NCI-H2081 treated with DMSO at 0.1 percent for 48 hours (cell line): ENCODE measurements at regions not wholly inside any gene's neighbourhood (a gene's known extent, or its start where the extent isn't known, plus 50 kb on each side); places are given as distances from the start of the nearest gene placed in this dataset.

Experiments used
- DNase-seq: peaks from one replicate; lab custom pipeline; 2025; lab: John Stamatoyannopoulos, UW

DNA sequence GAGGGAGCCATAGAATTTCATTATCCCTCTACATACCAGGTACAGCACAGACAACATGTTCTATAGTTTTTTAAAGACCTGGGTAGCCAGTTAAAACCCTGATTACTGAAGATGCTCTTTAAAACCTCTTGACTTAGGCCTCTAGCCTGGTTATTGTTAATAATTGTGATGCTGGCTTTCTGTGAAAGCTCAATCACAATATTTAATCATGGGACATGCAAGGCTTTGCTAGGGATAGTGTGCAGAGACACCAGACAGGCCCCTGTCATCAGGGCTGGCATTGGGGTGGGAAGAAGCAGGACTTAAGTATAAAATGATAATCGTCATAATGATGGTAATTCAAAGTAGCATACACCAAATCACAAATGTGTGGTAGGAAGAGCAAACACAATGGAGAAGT is 274.4 kb downstream of the PTBP2 start:
- no peak for DNase-seq

GRCh38 chr1:96997717-96998116 is 276.1 kb downstream of the PTBP2 start:
- no peak for DNase-seq

- no peak for DNase-seq
Measured at GRCh38 chr1:96998466-96998865, 276.9 kb downstream of the PTBP2 start.

DNA sequence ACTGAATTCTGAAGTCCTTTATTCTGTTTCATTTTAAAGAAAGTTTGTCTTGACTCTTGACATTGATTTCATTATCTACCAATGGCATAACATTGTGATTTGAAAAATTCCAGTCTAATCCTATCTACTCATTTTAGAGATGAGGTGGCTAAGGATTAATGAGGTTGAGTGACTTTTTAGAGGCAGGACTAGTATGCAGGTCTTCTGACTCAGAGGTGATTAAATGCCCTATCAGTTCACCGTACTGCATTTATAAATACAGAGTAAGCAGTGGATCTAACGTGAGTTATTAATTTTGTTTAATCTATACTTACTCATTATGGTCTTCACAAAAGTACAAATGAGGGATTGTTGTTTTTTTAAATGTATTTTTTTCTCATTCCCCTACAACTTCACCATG is 277.6 kb downstream of the PTBP2 start:
- no peak for DNase-seq

GRCh38 chr1:97004054-97004453 is 282.5 kb downstream of the PTBP2 start:
- no peak for DNase-seq

- no peak for DNase-seq
Measured at GRCh38 chr1:97004743-97005142, 283.2 kb downstream of the PTBP2 start.

- no peak for DNase-seq
Measured at GRCh38 chr1:97006044-97006661, 284.6 kb downstream of the PTBP2 start.

- DNase-seq = no peak
Measured at GRCh38 chr1:97007840-97008604, 286.4 kb downstream of the PTBP2 start.

GRCh38 chr1:97010566-97011264 is 289.1 kb downstream of the PTBP2 start:
- DNase-seq = no peak

GRCh38 chr1:97013136-97013535 is 291.6 kb downstream of the PTBP2 start:
- no peak for DNase-seq

DNA sequence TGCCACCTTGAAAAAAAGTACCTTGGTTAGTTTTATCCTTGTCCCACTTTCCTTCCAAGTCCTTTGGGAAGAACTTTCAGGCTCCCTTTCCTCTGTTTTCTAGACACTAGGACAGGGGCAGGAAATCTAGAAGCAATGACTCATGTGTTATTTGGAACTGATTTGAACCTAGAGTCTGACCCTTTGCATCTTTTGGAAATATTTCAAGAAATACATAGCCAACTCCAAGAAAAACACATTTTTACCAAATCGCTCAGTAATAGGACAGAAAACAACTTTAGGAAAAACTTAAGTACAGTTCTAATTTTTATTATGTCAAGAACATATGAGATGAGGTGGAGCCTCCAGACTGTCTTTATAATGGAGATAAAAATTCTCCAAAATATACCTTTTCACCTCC is 292.4 kb downstream of the PTBP2 start:
- no peak for DNase-seq

DNA sequence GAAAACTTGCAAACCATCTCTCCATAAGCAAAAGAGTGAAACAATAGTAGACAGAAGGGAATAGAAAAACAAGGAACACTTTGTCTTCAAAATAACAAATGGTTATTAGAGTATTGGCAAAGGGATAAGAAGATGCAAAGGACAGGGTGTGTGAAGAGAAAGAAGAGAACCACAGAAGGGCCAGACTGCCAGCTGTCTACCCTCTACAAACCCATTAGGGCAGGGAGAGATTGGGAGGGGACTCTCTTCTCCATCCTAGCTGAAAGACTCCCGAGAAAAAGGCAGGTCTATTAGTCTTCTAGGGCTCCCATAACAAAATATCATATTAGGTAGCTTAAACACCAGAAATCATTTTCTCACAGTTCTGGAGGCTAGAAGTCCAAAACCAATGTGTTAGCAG is 292.8 kb downstream of the PTBP2 start:
- no peak for DNase-seq

DNA sequence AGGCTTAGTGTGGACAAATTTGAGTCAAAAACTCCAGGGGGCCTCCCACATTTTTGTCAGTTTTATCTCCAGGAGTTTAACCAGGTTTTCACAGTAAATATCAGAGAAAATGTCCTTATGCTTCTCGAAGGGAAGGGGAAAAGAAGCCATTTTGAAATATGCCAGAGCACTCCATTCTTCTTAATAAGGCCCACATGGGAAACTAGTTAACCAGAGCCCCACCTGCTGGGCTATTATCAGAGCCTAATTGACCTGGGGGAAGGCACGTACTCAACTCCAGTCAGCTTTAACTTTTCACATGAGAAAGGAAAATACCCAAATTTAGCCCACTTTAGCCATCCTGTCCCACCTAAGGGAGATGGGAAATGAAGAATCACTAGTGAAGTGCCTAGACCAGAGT is 296.3 kb downstream of the PTBP2 start:
- no peak for DNase-seq
